HG03439 (cell line): ENCODE measurements at regions not wholly inside any gene's neighbourhood (a gene's known extent, or its start where the extent isn't known, plus 50 kb on each side); places are given as distances from the start of the nearest gene placed in this dataset.

Experiments used
- ATAC-seq: cut with Tn5 transposase; IDR thresholded peaks from one replicate; pipeline ENCODE4 v1.9.1; 2021; ENCODE audit warnings: mild to moderate bottlenecking, moderate library complexity; ENCODE audit not compliant: unreplicated experiment

- no peak for ATAC-seq
Observed at GRCh38 chr5:144882739-144883283, 712.1 kb downstream of the KCTD16 start.

- ATAC-seq = no peak
Observed at GRCh38 chr5:144880513-144880912, 709.8 kb downstream of the KCTD16 start.

GRCh38 chr5:144876990-144877389 is 706.3 kb downstream of the KCTD16 start:
- ATAC-seq = no peak

GRCh38 chr5:144873076-144873475 is 702.4 kb downstream of the KCTD16 start:
- no peak for ATAC-seq

GRCh38 chr5:144864118-144864517 is 693.4 kb downstream of the KCTD16 start:
- ATAC-seq = no peak

GRCh38 chr5:144857454-144857853 is 686.8 kb downstream of the KCTD16 start:
- ATAC-seq = no peak

- ATAC-seq = no peak
Observed at GRCh38 chr5:144844086-144844485, 673.4 kb downstream of the KCTD16 start.

- ATAC-seq = no peak
Observed at GRCh38 chr5:144832416-144832815, 661.7 kb downstream of the KCTD16 start.

GRCh38 chr5:144831650-144832049 is 661.0 kb downstream of the KCTD16 start:
- no peak for ATAC-seq

- no peak for ATAC-seq
Observed at GRCh38 chr5:144822503-144822902, 651.8 kb downstream of the KCTD16 start.

GRCh38 chr5:144820278-144820677 is 649.6 kb downstream of the KCTD16 start:
- ATAC-seq = no peak

- ATAC-seq = no peak
Observed at GRCh38 chr5:144815131-144815530, 644.5 kb downstream of the KCTD16 start.

- no peak for ATAC-seq
Observed at GRCh38 chr5:144812763-144813162, 642.1 kb downstream of the KCTD16 start.

- no peak for ATAC-seq
Observed at GRCh38 chr5:144800169-144800568, 629.5 kb downstream of the KCTD16 start.

GRCh38 chr5:144798595-144798994 is 627.9 kb downstream of the KCTD16 start:
- ATAC-seq = no peak

- no peak for ATAC-seq
Observed at GRCh38 chr5:144794922-144795321, 624.2 kb downstream of the KCTD16 start.

- no peak for ATAC-seq
Observed at GRCh38 chr5:144788556-144788955, 617.9 kb downstream of the KCTD16 start.

- ATAC-seq = no peak
Observed at GRCh38 chr5:144788046-144788445, 617.4 kb downstream of the KCTD16 start.

GRCh38 chr5:144779368-144779767 is 608.7 kb downstream of the KCTD16 start:
- ATAC-seq = no peak

- ATAC-seq = no peak
Observed at GRCh38 chr5:144778561-144778960, 607.9 kb downstream of the KCTD16 start.

GRCh38 chr5:144774197-144774596 is 603.5 kb downstream of the KCTD16 start:
- ATAC-seq = no peak

GRCh38 chr5:144773628-144774027 is 603.0 kb downstream of the KCTD16 start:
- ATAC-seq = no peak

GRCh38 chr5:144771802-144772201 is 601.1 kb downstream of the KCTD16 start:
- ATAC-seq = no peak
